ENCODE measurements at regions not wholly inside any gene's neighbourhood (a gene's known extent, or its start where the extent isn't known, plus 50 kb on each side); places are given as distances from the start of the nearest gene placed in this dataset.

GRCh38 chr13:91184244-91184926 lies 163.1 kb upstream of the MIR17HG start:
- Histone ChIP-seq H3K4me1 (ENCODE audit: control insufficient read depth, low read length) (no peaks in the 10 kb centered on the region), H3K9me3 (ENCODE audit: control insufficient read depth, insufficient read depth, low read length) (no peaks in the 10 kb centered on the region), H3K27ac (ENCODE audit: low read depth, low read length) (no peak overlapping the region), H3K27me3 (ENCODE audit: control insufficient read depth, low read length) (no peaks in the 10 kb centered on the region), H3K79me2 (ENCODE audit: control insufficient read depth, low read length) (no peaks in the 10 kb centered on the region), H3K4me2 (ENCODE audit: low read length) (no peak overlapping the region), H3K4me3 (ENCODE audit: low read length) (no peak overlapping the region), H4K20me1 (ENCODE audit: control insufficient read depth, insufficient read depth, low read depth, low read length) (no peaks in the 10 kb centered on the region), H3K9me2 (replicated peaks; ENCODE audit: control insufficient read depth, low read length) (no peaks in the 10 kb centered on the region), H3K36me3 (ENCODE audit: control insufficient read depth, low read length) (no peaks in the 10 kb centered on the region), H3F3A (ENCODE audit: control insufficient read depth, insufficient read depth) (no peaks in the 10 kb centered on the region)
- TF ChIP-seq EZH2phosphoT487 (IDR thresholded peaks at IDR 0.05; ENCODE audit: borderline replicate concordance, low read length) (no peak), CTCF (IDR thresholded peaks at IDR 0.05; ENCODE audit: low read depth, low read length, poor library complexity, severe bottlenecking) (no peak)

- H3K4me1 ChIP-seq (ENCODE audit: control insufficient read depth, low read length) = no peaks in the 10 kb centered on the region
- H3K9me3 ChIP-seq (ENCODE audit: control insufficient read depth, insufficient read depth, low read length) = no peaks in the 10 kb centered on the region
- no peaks in the 10 kb centered on the region for H3K9me2 ChIP-seq (replicated peaks; ENCODE audit: control insufficient read depth, low read length)
- no peaks in the 10 kb centered on the region for H3K79me2 ChIP-seq (ENCODE audit: control insufficient read depth, low read length)
- no peaks in the 10 kb centered on the region for H3K36me3 ChIP-seq (ENCODE audit: control insufficient read depth, low read length)
- H3F3A ChIP-seq (ENCODE audit: control insufficient read depth, insufficient read depth) = no peaks in the 10 kb centered on the region
- H3K27ac ChIP-seq (ENCODE audit: low read depth, low read length) = no peak overlapping the region
- no peak for TF ChIP-seq CTCF (IDR thresholded peaks at IDR 0.05; ENCODE audit: low read depth, low read length, poor library complexity, severe bottlenecking)
- no peak for TF ChIP-seq EZH2phosphoT487 (IDR thresholded peaks at IDR 0.05; ENCODE audit: borderline replicate concordance, low read length)
- no peaks in the 10 kb centered on the region for H3K27me3 ChIP-seq (ENCODE audit: control insufficient read depth, low read length)
- H3K4me3 ChIP-seq (ENCODE audit: low read length) = no peak overlapping the region
- no peaks in the 10 kb centered on the region for H4K20me1 ChIP-seq (ENCODE audit: control insufficient read depth, insufficient read depth, low read depth, low read length)
- H3K4me2 ChIP-seq (ENCODE audit: low read length) = no peak overlapping the region
These were observed 162.1 kb upstream of the MIR17HG start for GRCh38 chr13:91185294-91185863.

GRCh38 chr13:91187522-91187921 lies 160.0 kb upstream of the MIR17HG start:
- Histone ChIP-seq H4K20me1 (ENCODE audit: control insufficient read depth, insufficient read depth, low read depth, low read length) (no peaks in the 10 kb centered on the region), H3K4me2 (ENCODE audit: low read length) (no peak overlapping the region)
- TF ChIP-seq CTCF (IDR thresholded peaks at IDR 0.05; ENCODE audit: low read depth, low read length, poor library complexity, severe bottlenecking) = no peak
- TF ChIP-seq EZH2phosphoT487 (IDR thresholded peaks at IDR 0.05; ENCODE audit: borderline replicate concordance, low read length) = no peak

More at GRCh38 chr13:91187522-91187921, 160.0 kb upstream of the MIR17HG start:
- no peaks in the 10 kb centered on the region for H3K4me1 ChIP-seq (ENCODE audit: control insufficient read depth, low read length)
- H3K9me3 ChIP-seq (ENCODE audit: control insufficient read depth, insufficient read depth, low read length) = no peaks in the 10 kb centered on the region
- H3K9me2 ChIP-seq (replicated peaks; ENCODE audit: control insufficient read depth, low read length) = no peaks in the 10 kb centered on the region
- H3K4me3 ChIP-seq (ENCODE audit: low read length) = no peak overlapping the region
- H3F3A ChIP-seq (ENCODE audit: control insufficient read depth, insufficient read depth) = no peaks in the 10 kb centered on the region
- H3K36me3 ChIP-seq (ENCODE audit: control insufficient read depth, low read length) = no peaks in the 10 kb centered on the region
- no peaks in the 10 kb centered on the region for H3K27me3 ChIP-seq (ENCODE audit: control insufficient read depth, low read length)
- H3K79me2 ChIP-seq (ENCODE audit: control insufficient read depth, low read length) = no peaks in the 10 kb centered on the region
- H3K27ac ChIP-seq (ENCODE audit: low read depth, low read length) = no peak overlapping the region
